Naive thymus-derived CD4-positive, alpha-beta T cell (primary cell): ENCODE measurements at regions not wholly inside any gene's neighbourhood (a gene's known extent, or its start where the extent isn't known, plus 50 kb on each side); places are given as distances from the start of the nearest gene placed in this dataset.

Experiments
- ATAC-seq: fragments of 150-1000 bp; cut with Tn5 transposase; 2 replicates; pipeline ENCODE4 v1.10.0; 2021; ENCODE audit warnings: mild to moderate bottlenecking, moderate library complexity
- CTCF ChIA-PET: fragments of 350-600 bp; sonication (Branson Sonifier 250); formaldehyde crosslinking; loops from one replicate; lab custom pipeline; 2021; ENCODE audit warnings: antibody characterized with exemption; lab: Charles Lee
- POLR2A ChIA-PET: fragments of 350-600 bp; sonication (Branson Sonifier 250); formaldehyde crosslinking; loops from one replicate; lab custom pipeline; 2021; ENCODE audit warnings: antibody characterized with exemption, inconsistent platforms; lab: Charles Lee
- DNase-seq, 9 donors: peaks; one replicate each; pipeline versions ENCODE4 v3.0.0 to v3.0.0-alpha.2; 2020 to 2022; ENCODE audit warnings: mixed read lengths in 1 of 9
- H3K27ac ChIP-seq: one replicate; pipeline ENCODE4 v1.7.0; 2013; ENCODE audit warnings: mild to moderate bottlenecking, low read depth, low read length, moderate library complexity
- H3K27me3 ChIP-seq, 2 donors: one replicate each; pipeline ENCODE4 v1.7.0; 2013; ENCODE audit warnings: low read length in 2 of 2, mild to moderate bottlenecking in 2 of 2, moderate library complexity in 2 of 2; ENCODE audit not compliant: control insufficient read depth in 2 of 2, insufficient read depth in 2 of 2
- H3K36me3 ChIP-seq, 3 experiments: 1 replicate in 2 of 3; 2 replicates in 1 of 3; pipeline ENCODE4 v1.7.0; 2013; ENCODE audit warnings: low read length in 3 of 3, mild to moderate bottlenecking in 3 of 3, moderate library complexity in 1 of 3; ENCODE audit not compliant: insufficient read depth in 3 of 3, control insufficient read depth in 2 of 3
- H3K4me1 ChIP-seq, 2 donors: one replicate each; pipeline ENCODE4 v1.7.0; 2013; ENCODE audit warnings: low read length in 2 of 2, mild to moderate bottlenecking in 2 of 2, moderate library complexity in 1 of 2; ENCODE audit not compliant: control insufficient read depth in 2 of 2, insufficient read depth in 2 of 2
- H3K4me3 ChIP-seq: 2 replicates; pipeline ENCODE4 v1.7.0; 2013; ENCODE audit warnings: mild to moderate bottlenecking, low read length
- H3K9me3 ChIP-seq, 3 experiments: 1 replicate in 2 of 3; 2 replicates in 1 of 3; pipeline ENCODE4 v1.7.0; 2013; ENCODE audit warnings: low read length in 3 of 3; ENCODE audit not compliant: control insufficient read depth in 2 of 3
- H3K27ac Mint-ChIP-seq, 9 donors: one replicate each; pipeline ENCODE4 v1.8.0; 2020 to 2022; ENCODE audit warnings: mixed read lengths in 9 of 9, mild to moderate bottlenecking in 8 of 9, moderate library complexity in 5 of 9, inconsistent platforms in 2 of 9
- H3K27me3 Mint-ChIP-seq, 5 donors: one replicate each; pipeline ENCODE4 v1.8.0; 2021 to 2022; ENCODE audit warnings: mixed read lengths in 5 of 5, mild to moderate bottlenecking in 1 of 5
- H3K36me3 Mint-ChIP-seq, 5 donors: one replicate each; pipeline ENCODE4 v1.8.0; 2020 to 2022; ENCODE audit warnings: mixed read lengths in 5 of 5, mild to moderate bottlenecking in 3 of 5, inconsistent platforms in 1 of 5
- H3K4me1 Mint-ChIP-seq, 7 donors: one replicate each; pipeline ENCODE4 v1.8.0; 2020 to 2022; ENCODE audit warnings: mixed read lengths in 7 of 7, mild to moderate bottlenecking in 3 of 7, inconsistent platforms in 1 of 7
- H3K4me3 Mint-ChIP-seq, 10 donors: one replicate each; pipeline ENCODE4 v1.8.0; 2020 to 2022; ENCODE audit warnings: mild to moderate bottlenecking in 10 of 10, mixed read lengths in 10 of 10, moderate library complexity in 6 of 10, inconsistent platforms in 2 of 10
- H3K9me3 Mint-ChIP-seq, 11 donors: one replicate each; pipeline ENCODE4 v1.8.0; 2020 to 2022; ENCODE audit warnings: mixed read lengths in 11 of 11, mild to moderate bottlenecking in 4 of 11, inconsistent platforms in 1 of 11, moderate library complexity in 1 of 11
- intact Hi-C, 2 donors: fragments of 100-400 bp; cut with micrococcal nuclease; formaldehyde crosslinking; loops; one replicate each; pipeline ENCODE4 v1.15.1; 2023

GRCh38 chr3:94673876-94674275, 611.0 kb downstream of the NSUN3 start:
- Mint-ChIP-seq H3K36me3 (peaks cover 0 to 4% (median 0%) of the 10 kb centered on the region in 5 donors), H3K9me3 (peaks cover 0 to 19% (median 6%) of the 10 kb centered on the region in 11 donors), H3K4me1 (no peaks in the 10 kb centered on the region), H3K4me3 (no peak overlapping the region), H3K27ac (no peak overlapping the region), H3K27me3 (no peaks in the 10 kb centered on the region)
- Histone ChIP-seq H3K27ac (no peak overlapping the region), H3K4me1 (no peaks in the 10 kb centered on the region), H3K36me3 (no peaks in the 10 kb centered on the region), H3K9me3 (no peaks in the 10 kb centered on the region), H3K4me3 (no peak overlapping the region), H3K27me3 (no peaks in the 10 kb centered on the region)
- intact Hi-C loops, result no loop called here
- ChIA-PET POLR2A (no interaction called here), CTCF (no interaction called here)
- DNase-seq, result no peak
- ATAC-seq, result no peak

DNA sequence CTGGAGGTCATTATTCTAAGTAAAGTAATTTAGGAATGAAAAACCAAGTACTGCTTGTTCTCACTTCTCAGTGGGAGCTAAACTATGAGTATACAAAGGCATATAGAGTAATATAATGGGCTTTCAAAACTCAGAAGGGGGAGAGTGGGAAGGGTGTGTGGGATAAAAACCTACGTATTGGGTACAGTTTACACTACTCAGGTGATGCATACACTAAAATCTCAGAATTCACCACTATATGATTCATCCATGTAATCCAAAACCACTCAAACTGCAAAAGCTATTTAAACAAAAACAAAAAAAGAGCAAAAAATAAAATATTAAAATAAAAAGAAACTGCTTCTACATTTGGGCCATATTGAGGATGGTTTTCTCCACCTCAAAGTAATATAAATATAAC, 623.3 kb downstream of the NSUN3 start:
- Histone ChIP-seq H3K4me3 (no peak overlapping the region), H3K9me3 (no peaks in the 10 kb centered on the region), H3K27ac (no peak overlapping the region), H3K36me3 (no peaks in the 10 kb centered on the region), H3K4me1 (no peaks in the 10 kb centered on the region), H3K27me3 (no peaks in the 10 kb centered on the region)
- Mint-ChIP-seq H3K27ac (no peak overlapping the region), H3K36me3 (no peaks in the 10 kb centered on the region), H3K4me3 (no peak overlapping the region), H3K27me3 (no peaks in the 10 kb centered on the region), H3K9me3 (peaks cover 0 to 39% (median 9%) of the 10 kb centered on the region in 11 donors), H3K4me1 (no peaks in the 10 kb centered on the region)
- CTCF ChIA-PET, result no interaction called here
- no peak for DNase-seq
- intact Hi-C loops, result no loop called here
- no peak for ATAC-seq
- POLR2A ChIA-PET, result no interaction called here

DNA sequence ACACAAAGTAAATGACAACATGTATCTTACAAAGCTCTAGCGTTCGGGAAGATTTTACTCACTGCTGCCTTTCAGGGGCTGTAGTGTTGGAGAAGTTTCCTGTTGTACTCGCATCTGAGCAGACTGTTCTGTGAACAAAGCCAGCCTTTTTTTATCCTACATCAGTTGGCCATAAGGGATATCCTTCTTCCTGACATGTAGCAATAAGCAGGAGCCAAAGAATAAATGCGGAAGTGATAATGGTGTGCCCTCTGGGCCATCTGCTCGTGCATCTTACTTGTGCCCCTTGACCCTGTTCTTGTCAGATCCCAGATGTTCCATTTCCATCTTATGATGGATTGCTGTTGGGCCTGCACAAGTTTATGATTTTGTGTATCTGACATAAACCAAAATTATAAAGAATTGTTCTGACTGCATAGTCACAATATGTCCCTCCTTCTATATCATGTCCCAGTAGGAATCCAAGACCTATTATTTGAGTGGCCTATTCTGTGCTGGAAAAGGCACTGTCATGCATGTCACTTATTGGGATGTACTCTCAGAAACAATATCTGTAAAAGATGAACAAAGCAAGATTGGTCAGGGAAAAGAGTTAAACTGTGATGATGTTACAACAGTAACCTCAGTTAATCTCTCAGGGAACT, 631.3 kb downstream of the NSUN3 start:
- intact Hi-C loops, result no loop called here
- no peak for ATAC-seq
- DNase-seq, result no peak
- H3K4me3 ChIP-seq, result no peak overlapping the region
- H3K36me3 ChIP-seq, result no peaks in the 10 kb centered on the region
- POLR2A ChIA-PET, result no interaction called here
- no peak overlapping the region for H3K27ac ChIP-seq
- H3K4me1 ChIP-seq, result no peaks in the 10 kb centered on the region
- CTCF ChIA-PET, result no interaction called here
- H3K27me3 Mint-ChIP-seq, result no peaks in the 10 kb centered on the region
- H3K4me3 Mint-ChIP-seq, result no peak overlapping the region
- no peak overlapping the region for H3K27ac Mint-ChIP-seq
- H3K9me3 ChIP-seq, result no peaks in the 10 kb centered on the region
- H3K9me3 Mint-ChIP-seq, result peaks cover 0 to 25% (median 5%) of the 10 kb centered on the region in 11 donors
- H3K27me3 ChIP-seq, result no peaks in the 10 kb centered on the region
- no peaks in the 10 kb centered on the region for H3K4me1 Mint-ChIP-seq
- no peaks in the 10 kb centered on the region for H3K36me3 Mint-ChIP-seq

DNA sequence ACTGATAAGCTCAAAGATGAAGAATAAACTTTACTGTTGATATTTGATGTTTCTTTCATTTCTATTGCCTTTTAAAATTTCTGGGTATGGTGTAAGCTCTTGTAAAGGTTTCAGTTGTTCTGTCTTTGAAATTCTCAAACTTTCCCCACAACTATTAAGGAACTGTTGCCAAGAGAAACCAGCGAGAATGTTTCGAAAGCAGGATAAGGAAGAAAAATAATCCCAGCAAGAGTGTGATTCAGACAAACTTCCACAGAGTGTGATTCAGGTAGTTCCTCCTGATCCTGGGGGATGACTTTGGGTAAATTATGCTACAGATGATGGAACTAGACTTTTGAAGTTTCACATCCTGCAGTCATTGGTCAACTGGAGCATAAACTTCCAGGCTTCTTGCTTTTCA, 632.0 kb downstream of the NSUN3 start:
- H3K9me3 ChIP-seq, result no peaks in the 10 kb centered on the region
- H3K4me1 Mint-ChIP-seq, result no peaks in the 10 kb centered on the region
- no peaks in the 10 kb centered on the region for H3K27me3 ChIP-seq
- intact Hi-C loops, result no loop called here
- H3K27ac Mint-ChIP-seq, result no peak overlapping the region
- no peaks in the 10 kb centered on the region for H3K36me3 ChIP-seq
- ChIA-PET CTCF (no interaction called here), POLR2A (no interaction called here)
- no peak overlapping the region for H3K4me3 Mint-ChIP-seq
- H3K27me3 Mint-ChIP-seq, result no peaks in the 10 kb centered on the region
- no peaks in the 10 kb centered on the region for H3K36me3 Mint-ChIP-seq
- DNase-seq (no peak), ATAC-seq (no peak)
- no peak overlapping the region for H3K27ac ChIP-seq
- peaks cover 0 to 25% (median 3%) of the 10 kb centered on the region in 11 donors for H3K9me3 Mint-ChIP-seq
- no peaks in the 10 kb centered on the region for H3K4me1 ChIP-seq
- H3K4me3 ChIP-seq, result no peak overlapping the region

- Mint-ChIP-seq H3K27me3 (no peaks in the 10 kb centered on the region), H3K4me3 (no peak overlapping the region), H3K36me3 (no peaks in the 10 kb centered on the region), H3K27ac (no peak overlapping the region), H3K9me3 (peaks cover 0 to 12% (median 1%) of the 10 kb centered on the region in 11 donors), H3K4me1 (no peaks in the 10 kb centered on the region)
- H3K4me1 ChIP-seq, result no peaks in the 10 kb centered on the region
- POLR2A ChIA-PET, result no interaction called here
- no peak overlapping the region for H3K27ac ChIP-seq
- CTCF ChIA-PET, result no interaction called here
- H3K36me3 ChIP-seq, result no peaks in the 10 kb centered on the region
- H3K4me3 ChIP-seq, result no peak overlapping the region
- DNase-seq (no peak), ATAC-seq (no peak)
- no peaks in the 10 kb centered on the region for H3K9me3 ChIP-seq
- intact Hi-C loops, result no loop called here
- no peaks in the 10 kb centered on the region for H3K27me3 ChIP-seq
These were observed 641.6 kb downstream of the NSUN3 start for GRCh38 chr3:94704467-94704866.

DNA sequence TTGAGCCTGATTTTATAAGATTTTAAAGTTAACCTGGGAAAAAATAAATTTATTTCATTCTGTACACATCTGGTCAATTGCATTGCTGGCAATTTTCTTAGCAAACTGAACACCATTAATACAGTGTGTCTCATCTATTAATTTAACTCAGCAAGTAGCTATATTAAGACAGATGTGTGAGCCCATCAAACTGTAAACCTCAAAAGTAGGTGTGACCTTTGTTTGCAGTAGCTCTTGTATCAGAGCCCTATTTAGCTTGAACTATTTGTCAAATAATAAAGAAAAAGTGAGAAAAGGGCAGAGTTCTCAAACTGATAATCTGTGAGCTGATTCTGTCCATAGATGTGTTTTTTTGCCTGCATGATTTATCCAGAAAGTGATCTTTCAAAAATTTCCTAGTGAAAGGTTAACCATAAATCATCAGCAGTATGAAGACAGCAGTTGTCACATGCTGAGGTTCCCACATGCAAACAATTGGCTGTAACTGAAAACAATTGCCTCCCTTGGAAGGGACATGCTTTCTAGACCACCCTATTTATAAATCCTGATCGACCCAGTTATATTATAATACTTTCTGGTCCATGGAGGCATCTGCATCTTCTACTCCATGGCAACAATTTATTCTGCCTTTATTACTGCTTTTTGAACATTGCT, 646.5 kb downstream of the NSUN3 start:
- H3K27ac ChIP-seq, result no peak overlapping the region
- H3K27me3 ChIP-seq, result no peaks in the 10 kb centered on the region
- H3K27me3 Mint-ChIP-seq, result no peaks in the 10 kb centered on the region
- H3K36me3 Mint-ChIP-seq, result no peaks in the 10 kb centered on the region
- intact Hi-C loops, result no loop called here
- no peaks in the 10 kb centered on the region for H3K36me3 ChIP-seq
- H3K4me3 Mint-ChIP-seq, result no peak overlapping the region
- no peak overlapping the region for H3K27ac Mint-ChIP-seq
- H3K4me1 Mint-ChIP-seq, result no peaks in the 10 kb centered on the region
- ChIA-PET CTCF (no interaction called here), POLR2A (no interaction called here)
- H3K4me3 ChIP-seq, result no peak overlapping the region
- no peaks in the 10 kb centered on the region for H3K9me3 ChIP-seq
- no peaks in the 10 kb centered on the region for H3K4me1 ChIP-seq
- ATAC-seq (no peak), DNase-seq (no peak)
- H3K9me3 Mint-ChIP-seq, result peaks cover 0 to 15% (median 4%) of the 10 kb centered on the region in 11 donors

DNA sequence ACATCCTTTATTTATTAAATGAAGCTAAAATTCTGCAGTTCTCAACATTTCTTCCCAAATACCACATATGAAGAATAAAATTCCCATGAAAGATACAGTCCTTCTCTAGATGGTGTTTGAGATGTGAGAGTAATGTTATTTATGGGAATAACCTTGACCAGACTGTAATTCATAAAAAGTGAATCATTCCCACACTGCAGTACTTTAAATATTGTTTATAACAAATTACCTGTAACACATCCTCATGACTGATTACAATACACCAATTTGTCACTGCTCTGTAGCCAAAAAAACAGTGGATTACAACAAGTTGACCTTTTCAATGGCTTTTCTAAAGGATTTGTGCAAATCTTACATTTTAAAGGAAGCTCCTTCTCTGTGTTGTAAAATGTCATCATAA, 651.3 kb downstream of the NSUN3 start:
- no peak overlapping the region for H3K27ac Mint-ChIP-seq
- DNase-seq, result no peak
- H3K4me3 Mint-ChIP-seq, result no peak overlapping the region
- H3K4me3 ChIP-seq, result no peak overlapping the region
- no peaks in the 10 kb centered on the region for H3K9me3 ChIP-seq
- intact Hi-C loops, result no loop called here
- ChIA-PET CTCF (no interaction called here), POLR2A (no interaction called here)
- H3K27me3 Mint-ChIP-seq, result no peaks in the 10 kb centered on the region
- H3K36me3 ChIP-seq, result no peaks in the 10 kb centered on the region
- H3K36me3 Mint-ChIP-seq, result no peaks in the 10 kb centered on the region
- no peaks in the 10 kb centered on the region for H3K4me1 Mint-ChIP-seq
- H3K9me3 Mint-ChIP-seq, result peaks cover 0 to 16% (median 0%) of the 10 kb centered on the region in 11 donors
- no peaks in the 10 kb centered on the region for H3K4me1 ChIP-seq
- H3K27ac ChIP-seq, result no peak overlapping the region
- no peak for ATAC-seq
- H3K27me3 ChIP-seq, result no peaks in the 10 kb centered on the region
